Activated CD4-positive, alpha-beta T cell treated with anti-CD3 and anti-CD28 coated beads for 36 hours (primary cell): ENCODE measurements at regions not wholly inside any gene's neighbourhood (a gene's known extent, or its start where the extent isn't known, plus 50 kb on each side); places are given as distances from the start of the nearest gene placed in this dataset.
"Not testable (repeated sequence)": the region's sequence is repeated elsewhere in the genome, so short reads cannot be mapped to it uniquely, and the experiment has no call there.

Source experiments
- ATAC-seq: fragments of 200-7000 bp; cut with Tn5 transposase; one replicate; pipeline ENCODE4 v1.10.0; 2021; ENCODE audit warnings: mild to moderate bottlenecking, moderate library complexity
- CTCF ChIA-PET: fragments of 350-600 bp; sonication (Branson Sonifier 250); formaldehyde crosslinking; loops from one replicate; lab custom pipeline; 2021; ENCODE audit warnings: antibody characterized with exemption; lab: Charles Lee
- POLR2A ChIA-PET: fragments of 350-600 bp; sonication (Branson Sonifier 250); formaldehyde crosslinking; loops from one replicate; lab custom pipeline; 2021; ENCODE audit warnings: antibody characterized with exemption, inconsistent platforms; lab: Charles Lee
- DNase-seq: peaks from one replicate; pipeline ENCODE4 v3.0.0-alpha.2; 2020
- H3K27ac Mint-ChIP-seq: one replicate; pipeline ENCODE4 v1.8.0; 2021; ENCODE audit warnings: mixed read lengths
- H3K27me3 Mint-ChIP-seq: one replicate; pipeline ENCODE4 v1.8.0; 2021; ENCODE audit warnings: mixed read lengths
- H3K36me3 Mint-ChIP-seq: one replicate; pipeline ENCODE4 v1.8.0; 2021; ENCODE audit warnings: low read depth, mixed read lengths
- H3K4me1 Mint-ChIP-seq: one replicate; pipeline ENCODE4 v1.8.0; 2021; ENCODE audit warnings: mixed read lengths
- H3K4me3 Mint-ChIP-seq: one replicate; pipeline ENCODE4 v1.8.0; 2021; ENCODE audit warnings: mild to moderate bottlenecking, moderate library complexity, mixed read lengths
- H3K9me3 Mint-ChIP-seq: one replicate; pipeline ENCODE4 v1.8.0; 2021; ENCODE audit warnings: low read depth, mixed read lengths
- intact Hi-C, 2 experiments: fragments of 100-400 bp; cut with DNase I in 1 of 2; cut with micrococcal nuclease in 1 of 2; formaldehyde crosslinking; loops; one replicate each; pipeline versions ENCODE4 v1.14.2 to v1.15.1; 2022 to 2024; cut with DNase I, micrococcal nuclease

- ATAC-seq (no peak), DNase-seq (no peak)
- ChIA-PET POLR2A (no interaction called here), CTCF (interaction anchor here (0.6 to 1.9 kb wide), 2 partner anchors 29 to 764 kb away, joined by 3 to 5 read pairs; no protein-coding TSS in a partner anchor)
- H3K27me3 Mint-ChIP-seq = no peaks in the 10 kb centered on the region
- H3K27ac Mint-ChIP-seq = no peak overlapping the region
- intact Hi-C loops = no loop called here
- H3K9me3 Mint-ChIP-seq = peaks cover 11% of the 10 kb centered on the region
- H3K4me3 Mint-ChIP-seq = no peak overlapping the region
- no peaks in the 10 kb centered on the region for H3K4me1 Mint-ChIP-seq
- H3K36me3 Mint-ChIP-seq = no peaks in the 10 kb centered on the region
Measured at GRCh38 chr11:23314162-23314561, 453.9 kb upstream of the CCDC179 start.

DNA sequence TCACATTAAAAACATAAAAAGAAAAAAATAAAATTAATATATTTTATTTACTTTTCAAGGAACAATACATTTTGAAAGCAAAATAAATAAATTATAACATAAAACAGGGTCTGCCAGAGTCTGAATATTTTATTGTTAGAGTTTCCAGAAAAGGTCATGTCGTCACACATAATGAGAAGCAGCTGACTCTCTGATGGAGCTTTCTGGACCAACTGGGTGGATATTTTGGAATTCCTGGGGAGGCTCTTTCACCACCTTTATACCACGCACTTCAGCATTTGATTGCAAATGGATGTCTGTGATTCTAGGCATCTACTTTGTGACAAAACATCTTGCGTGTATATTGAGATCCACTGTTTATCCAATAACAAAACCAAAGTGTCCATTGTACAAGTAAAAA lies 455.0 kb upstream of the CCDC179 start:
- Mint-ChIP-seq H3K4me3 (no peak overlapping the region), H3K9me3 (peaks cover 11% of the 10 kb centered on the region), H3K27me3 (no peaks in the 10 kb centered on the region), H3K36me3 (no peaks in the 10 kb centered on the region), H3K4me1 (no peaks in the 10 kb centered on the region), H3K27ac (no peak overlapping the region)
- intact Hi-C loops = no loop called here
- ATAC-seq = no peak
- ChIA-PET CTCF (no interaction called here), POLR2A (no interaction called here)
- no peak for DNase-seq

- intact Hi-C loops = no loop called here
- CTCF ChIA-PET = no interaction called here
- H3K27ac Mint-ChIP-seq = no peak overlapping the region
- ATAC-seq = no peak
- no peak overlapping the region for H3K4me3 Mint-ChIP-seq
- H3K9me3 Mint-ChIP-seq = peaks cover 15% of the 10 kb centered on the region
- H3K36me3 Mint-ChIP-seq = no peaks in the 10 kb centered on the region
- H3K27me3 Mint-ChIP-seq = no peaks in the 10 kb centered on the region
- H3K4me1 Mint-ChIP-seq = no peaks in the 10 kb centered on the region
- POLR2A ChIA-PET = no interaction called here
- no peak for DNase-seq
Measured at GRCh38 chr11:23317816-23318215, 457.5 kb upstream of the CCDC179 start.

- no peaks in the 10 kb centered on the region for H3K27me3 Mint-ChIP-seq
- H3K9me3 Mint-ChIP-seq = peaks cover 16% of the 10 kb centered on the region
- no peaks in the 10 kb centered on the region for H3K36me3 Mint-ChIP-seq
- no peak overlapping the region for H3K27ac Mint-ChIP-seq
- H3K4me3 Mint-ChIP-seq = no peak overlapping the region
- intact Hi-C loops = no loop called here
- ATAC-seq (no peak), DNase-seq (no peak)
- no peaks in the 10 kb centered on the region for H3K4me1 Mint-ChIP-seq
- ChIA-PET CTCF (no interaction called here), POLR2A (no interaction called here)
Measured at GRCh38 chr11:23318670-23319069, 458.4 kb upstream of the CCDC179 start.

- H3K9me3 Mint-ChIP-seq = peaks cover 17% of the 10 kb centered on the region
- intact Hi-C loops = no loop called here
- no peak overlapping the region for H3K27ac Mint-ChIP-seq
- POLR2A ChIA-PET = no interaction called here
- no peak for DNase-seq
- H3K4me1 Mint-ChIP-seq = no peaks in the 10 kb centered on the region
- ATAC-seq = no peak
- no peaks in the 10 kb centered on the region for H3K36me3 Mint-ChIP-seq
- no peaks in the 10 kb centered on the region for H3K27me3 Mint-ChIP-seq
- H3K4me3 Mint-ChIP-seq = no peak overlapping the region
- CTCF ChIA-PET = no interaction called here
Measured at GRCh38 chr11:23320131-23320530, 459.9 kb upstream of the CCDC179 start.

GRCh38 chr11:23335586-23335985 lies 475.3 kb upstream of the CCDC179 start:
- POLR2A ChIA-PET, CTCF ChIA-PET, ATAC-seq, H3K27me3 Mint-ChIP-seq, H3K4me1 Mint-ChIP-seq, intact Hi-C loops, H3K4me3 Mint-ChIP-seq, H3K36me3 Mint-ChIP-seq, DNase-seq, H3K27ac Mint-ChIP-seq: not testable (repeated sequence)
- peaks cover 10% of the 10 kb centered on the region for H3K9me3 Mint-ChIP-seq

DNA sequence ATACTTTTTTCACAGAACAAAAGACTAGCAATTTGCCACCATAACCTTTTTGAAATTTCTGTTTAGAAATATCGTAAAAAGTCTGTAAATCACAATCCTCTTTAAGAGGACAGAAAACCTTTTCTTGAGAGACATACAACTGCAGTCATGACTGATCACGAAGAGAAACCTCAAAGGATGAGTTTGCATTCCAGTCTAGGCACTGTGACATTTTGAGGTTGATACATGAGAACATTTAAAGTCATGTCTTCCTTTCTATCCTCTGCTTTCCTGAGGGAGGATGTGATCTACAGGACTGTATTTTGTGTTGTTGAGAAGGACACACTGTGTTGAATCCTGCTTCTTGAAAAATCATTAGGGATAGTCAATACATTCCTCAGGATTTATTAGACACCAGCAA lies 476.7 kb upstream of the CCDC179 start:
- no peaks in the 10 kb centered on the region for H3K36me3 Mint-ChIP-seq
- intact Hi-C loops = no loop called here
- ATAC-seq (no peak), DNase-seq (no peak)
- H3K9me3 Mint-ChIP-seq = peaks cover 5% of the 10 kb centered on the region
- POLR2A ChIA-PET = no interaction called here
- no peaks in the 10 kb centered on the region for H3K27me3 Mint-ChIP-seq
- no peak overlapping the region for H3K27ac Mint-ChIP-seq
- CTCF ChIA-PET = no interaction called here
- no peaks in the 10 kb centered on the region for H3K4me1 Mint-ChIP-seq
- H3K4me3 Mint-ChIP-seq = no peak overlapping the region

- Mint-ChIP-seq H3K9me3 (peaks cover 6% of the 10 kb centered on the region), H3K27ac (no peak overlapping the region), H3K27me3 (no peaks in the 10 kb centered on the region), H3K4me1 (no peaks in the 10 kb centered on the region), H3K4me3 (no peak overlapping the region), H3K36me3 (no peaks in the 10 kb centered on the region)
- ChIA-PET POLR2A (no interaction called here), CTCF (no interaction called here)
- intact Hi-C loops = no loop called here
- DNase-seq (no peak), ATAC-seq (no peak)
Measured at GRCh38 chr11:23353611-23354010, 493.3 kb upstream of the CCDC179 start.

DNA sequence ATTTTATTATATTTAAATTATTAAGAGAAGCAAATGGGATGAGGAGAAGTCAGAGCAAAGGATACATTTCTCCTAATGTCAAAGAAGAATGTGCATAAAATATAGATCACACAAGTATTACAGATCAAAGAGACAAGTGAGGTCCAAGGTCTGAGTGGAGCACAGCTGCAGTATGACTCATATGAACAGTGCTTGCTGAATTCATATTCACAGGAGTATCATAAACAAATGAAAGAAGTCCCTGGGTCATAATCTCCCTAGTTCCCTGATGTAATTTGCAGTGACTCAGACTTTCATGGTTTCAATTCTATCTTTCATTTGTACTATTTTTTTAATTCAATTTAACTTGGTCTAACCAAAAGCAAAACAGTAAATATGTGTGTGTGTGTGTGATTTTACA lies 499.0 kb upstream of the CCDC179 start:
- Mint-ChIP-seq H3K36me3 (no peaks in the 10 kb centered on the region), H3K9me3 (peaks cover 17% of the 10 kb centered on the region), H3K4me1 (no peaks in the 10 kb centered on the region), H3K27ac (no peak overlapping the region), H3K27me3 (no peaks in the 10 kb centered on the region), H3K4me3 (no peak overlapping the region)
- intact Hi-C loops = no loop called here
- ChIA-PET POLR2A (no interaction called here), CTCF (no interaction called here)
- DNase-seq (no peak), ATAC-seq (no peak)

DNA sequence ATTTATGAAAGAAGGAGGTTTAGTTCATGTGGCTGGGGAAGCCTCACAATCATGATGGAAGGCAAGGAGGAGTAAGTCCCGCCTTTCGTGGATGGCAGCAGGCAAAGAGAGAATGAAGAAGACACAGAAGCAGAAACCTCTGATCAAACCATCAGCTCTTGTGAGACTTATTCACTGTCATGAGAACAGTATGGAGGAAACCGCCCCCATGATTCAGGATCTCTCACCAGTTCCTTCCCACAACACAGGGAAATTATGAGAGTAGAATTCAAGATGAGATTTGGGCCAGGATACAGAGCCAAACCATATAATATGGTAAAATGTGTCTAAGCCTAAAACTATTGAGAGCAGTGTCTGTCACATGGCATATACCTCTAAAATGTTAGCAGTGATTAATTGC lies 503.8 kb upstream of the CCDC179 start:
- intact Hi-C loops = no loop called here
- no peak for DNase-seq
- H3K9me3 Mint-ChIP-seq = peaks cover 19% of the 10 kb centered on the region
- no peaks in the 10 kb centered on the region for H3K27me3 Mint-ChIP-seq
- no peak for ATAC-seq
- H3K4me1 Mint-ChIP-seq = no peaks in the 10 kb centered on the region
- no peak overlapping the region for H3K4me3 Mint-ChIP-seq
- no peak overlapping the region for H3K27ac Mint-ChIP-seq
- POLR2A ChIA-PET = no interaction called here
- CTCF ChIA-PET = no interaction called here
- no peaks in the 10 kb centered on the region for H3K36me3 Mint-ChIP-seq

- Mint-ChIP-seq H3K36me3 (no peaks in the 10 kb centered on the region), H3K27ac (no peak overlapping the region), H3K27me3 (no peaks in the 10 kb centered on the region), H3K9me3 (peaks cover 12% of the 10 kb centered on the region), H3K4me1 (no peaks in the 10 kb centered on the region), H3K4me3 (no peak overlapping the region)
- ChIA-PET CTCF (no interaction called here), POLR2A (no interaction called here)
- ATAC-seq (no peak), DNase-seq (no peak)
- intact Hi-C loops = no loop called here
Measured at GRCh38 chr11:23370580-23371275, 510.5 kb upstream of the CCDC179 start.

DNA sequence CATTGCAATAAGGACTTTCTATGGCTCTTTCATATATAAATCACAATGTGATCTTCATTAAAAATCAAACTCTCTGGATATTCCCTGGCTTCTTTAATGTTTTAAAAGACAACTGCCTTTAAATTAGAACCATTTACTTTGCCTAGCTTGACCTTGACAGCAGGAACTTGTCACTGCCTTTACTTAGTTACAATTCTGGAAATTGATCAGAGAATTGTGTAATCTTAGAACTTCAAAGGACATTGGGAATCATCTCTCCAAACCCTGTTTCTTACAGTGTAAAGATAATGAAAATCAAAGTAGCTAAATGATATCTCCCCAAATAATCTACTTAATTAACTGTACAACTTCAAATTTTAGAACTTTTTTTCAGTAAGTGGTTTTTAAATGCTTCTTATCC lies 517.6 kb upstream of the CCDC179 start:
- H3K4me1 Mint-ChIP-seq = no peaks in the 10 kb centered on the region
- H3K36me3 Mint-ChIP-seq = no peaks in the 10 kb centered on the region
- no peaks in the 10 kb centered on the region for H3K27me3 Mint-ChIP-seq
- H3K9me3 Mint-ChIP-seq = peaks cover 13% of the 10 kb centered on the region
- POLR2A ChIA-PET = no interaction called here
- intact Hi-C loops = no loop called here
- H3K27ac Mint-ChIP-seq = no peak overlapping the region
- DNase-seq (no peak), ATAC-seq (no peak)
- CTCF ChIA-PET = no interaction called here
- no peak overlapping the region for H3K4me3 Mint-ChIP-seq
